NCI-H510A treated with DMSO at 0.1 percent for 48 hours (cell line): ENCODE measurements at regions not wholly inside any gene's neighbourhood (a gene's known extent, or its start where the extent isn't known, plus 50 kb on each side); places are given as distances from the start of the nearest gene placed in this dataset.

Experiments
- DNase-seq: peaks from one replicate; lab custom pipeline; 2025; lab: John Stamatoyannopoulos, UW

GRCh38 chr5:142474431-142475094 is 149.7 kb upstream of the SPRY4 start:
- no peak for DNase-seq

DNA sequence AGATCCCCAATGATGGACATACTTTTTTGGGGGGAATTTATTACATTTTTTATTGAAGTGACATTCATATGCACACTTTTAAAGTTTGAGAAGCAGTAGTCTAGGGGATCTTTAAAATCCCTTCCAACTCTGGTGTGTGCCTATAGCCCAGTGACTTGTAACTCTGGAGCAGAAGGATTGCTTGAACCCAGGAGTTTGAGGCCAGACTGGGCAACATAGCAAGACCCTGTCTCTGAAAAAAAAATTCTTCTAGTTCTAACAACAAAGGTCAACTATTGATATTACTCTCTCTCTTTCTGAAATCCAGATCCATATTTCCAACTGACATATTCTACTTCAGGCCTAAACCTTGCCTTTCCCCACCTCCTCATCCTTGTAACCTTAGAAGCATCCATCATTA is 148.2 kb upstream of the SPRY4 start:
- no peak for DNase-seq

- no peak for DNase-seq
These were observed 147.6 kb upstream of the SPRY4 start for GRCh38 chr5:142472306-142472951.

DNA sequence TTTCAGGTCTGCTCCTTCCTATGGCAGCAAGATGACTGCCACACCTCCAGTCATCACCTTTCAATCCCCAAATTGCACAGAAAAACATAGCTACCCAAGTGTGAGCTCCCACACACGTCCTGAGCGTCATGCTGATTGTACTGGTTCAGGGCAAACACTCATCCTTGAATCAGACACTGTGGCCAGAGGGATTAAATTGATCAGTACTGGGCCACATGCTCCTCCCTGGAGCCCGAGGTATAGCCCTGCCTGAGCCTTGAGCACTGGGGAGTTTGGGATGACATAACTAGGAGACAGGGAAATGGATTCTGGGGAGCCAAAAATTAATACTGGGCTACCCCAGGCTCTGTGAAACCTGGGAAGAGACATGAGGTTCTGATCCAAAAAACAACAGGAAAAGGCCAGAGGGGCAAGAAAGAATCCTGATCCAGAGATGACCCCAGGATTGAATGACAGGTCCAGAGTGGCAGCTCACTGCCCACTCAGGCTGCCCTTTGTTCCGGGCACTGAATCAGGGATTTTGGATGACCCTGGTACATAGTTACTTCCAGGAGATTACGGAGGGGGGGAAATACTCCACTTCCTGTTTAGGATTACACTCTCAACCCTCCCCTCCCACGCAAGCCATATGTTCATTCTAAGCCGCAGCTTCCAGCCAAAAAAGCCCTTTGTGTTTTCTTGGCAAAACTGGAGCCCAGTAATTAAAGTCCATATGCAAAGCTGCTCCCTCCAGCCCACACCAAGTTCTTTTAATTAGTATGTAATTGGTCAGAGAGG is 141.6 kb upstream of the SPRY4 start:
- no peak for DNase-seq

GRCh38 chr5:142465476-142465875 is 140.7 kb upstream of the SPRY4 start:
- no peak for DNase-seq

- no peak for DNase-seq
These were observed 139.1 kb upstream of the SPRY4 start for GRCh38 chr5:142463904-142464303.

- DNase-seq = no peak
These were observed 136.3 kb upstream of the SPRY4 start for GRCh38 chr5:142461028-142461590.

DNA sequence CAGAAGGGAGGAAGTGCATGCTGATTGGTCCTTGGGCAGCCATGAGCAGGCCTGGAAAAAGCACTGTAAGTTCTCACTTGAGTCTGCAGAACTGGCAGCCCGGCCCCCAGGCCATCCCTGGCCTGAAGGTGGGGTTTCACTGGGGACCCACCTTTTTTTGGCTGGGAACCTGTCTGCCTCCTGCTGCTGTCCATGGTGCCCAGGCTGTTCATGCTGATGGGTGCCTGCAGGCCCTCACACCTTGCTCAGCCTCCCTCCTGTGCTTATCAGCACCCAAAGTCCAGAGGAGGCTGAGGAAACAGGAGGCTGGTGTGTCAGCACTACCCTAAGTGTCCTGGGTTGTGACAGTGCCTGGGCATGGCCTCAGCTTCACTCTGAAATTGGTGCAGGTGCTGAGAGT is 134.4 kb upstream of the SPRY4 start:
- no peak for DNase-seq

DNA sequence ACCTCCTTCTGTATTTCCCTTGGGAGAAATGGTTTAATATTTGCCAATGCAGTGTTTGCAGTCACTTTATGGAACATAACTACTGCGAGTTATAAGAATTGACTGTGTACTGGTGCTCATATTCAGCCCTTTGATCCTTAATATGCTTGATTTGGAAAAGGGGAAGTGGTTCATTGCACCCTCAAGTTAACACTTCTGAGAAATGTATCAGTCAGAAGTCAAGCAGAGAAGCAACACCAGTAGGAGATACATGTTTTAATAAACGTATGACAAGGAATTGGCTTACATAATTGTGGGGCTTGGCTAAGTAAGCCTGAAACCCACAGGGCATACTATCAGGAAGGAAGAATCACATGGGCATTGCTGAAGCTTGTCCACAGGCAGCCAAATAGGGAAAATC is 131.0 kb upstream of the SPRY4 start:
- no peak for DNase-seq

DNA sequence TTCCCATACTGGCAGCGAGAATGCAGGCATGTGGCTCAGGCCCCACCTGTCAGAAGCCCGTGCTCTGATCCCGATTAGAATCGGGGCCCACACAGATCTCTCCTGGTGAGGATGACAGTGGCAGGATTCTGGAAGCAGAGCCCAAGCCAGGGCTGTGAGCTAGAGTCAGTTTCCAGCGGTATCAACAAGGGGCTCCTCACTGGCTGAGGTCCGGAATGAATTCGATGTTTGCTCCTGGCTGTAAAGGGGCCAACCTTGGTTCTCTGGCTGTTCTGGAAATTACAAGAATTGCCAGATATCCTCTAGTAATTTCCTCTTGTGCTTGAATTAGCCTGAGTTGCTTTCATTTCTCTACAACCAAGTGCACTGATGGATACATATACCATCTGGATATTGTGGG is 129.1 kb upstream of the SPRY4 start:
- DNase-seq = no peak

DNA sequence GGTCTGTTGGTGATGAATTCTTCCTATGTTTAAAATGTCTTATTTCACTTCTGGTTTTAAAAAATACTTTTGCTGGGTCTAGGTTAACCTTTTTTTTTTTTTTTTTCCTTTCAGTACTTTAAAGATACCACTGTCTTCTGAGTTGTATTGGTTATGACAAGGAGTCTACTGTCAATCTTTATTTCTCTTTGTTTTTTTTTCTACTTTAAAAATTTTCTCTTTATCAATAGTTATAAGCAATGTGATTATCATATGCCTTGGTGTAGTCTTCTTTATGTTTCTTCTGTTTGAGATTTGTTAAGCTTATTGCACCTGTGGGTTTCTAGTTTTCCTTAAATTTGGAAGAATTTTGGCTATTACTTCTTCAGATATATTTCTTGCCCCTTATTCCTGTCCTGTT is 125.6 kb upstream of the SPRY4 start:
- DNase-seq = no peak

DNA sequence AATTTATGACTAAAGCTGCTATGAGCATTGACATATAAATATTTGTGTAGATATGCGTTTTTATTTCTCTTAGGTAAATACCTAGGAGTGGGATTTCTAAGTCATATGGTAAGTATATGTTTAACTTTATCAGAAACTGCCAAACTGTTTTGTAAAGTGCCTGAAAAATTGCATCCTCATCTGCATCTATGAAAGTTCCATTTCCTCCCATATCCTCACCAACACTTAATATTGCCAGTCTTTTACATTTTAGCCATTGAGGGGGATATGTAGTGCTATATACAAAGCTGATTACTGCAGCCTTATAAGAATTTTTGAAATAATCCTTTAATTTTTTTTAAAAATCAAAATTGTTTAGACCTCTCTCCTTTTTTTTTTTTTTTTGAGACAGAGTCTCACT is 123.1 kb upstream of the SPRY4 start:
- DNase-seq = no peak

DNA sequence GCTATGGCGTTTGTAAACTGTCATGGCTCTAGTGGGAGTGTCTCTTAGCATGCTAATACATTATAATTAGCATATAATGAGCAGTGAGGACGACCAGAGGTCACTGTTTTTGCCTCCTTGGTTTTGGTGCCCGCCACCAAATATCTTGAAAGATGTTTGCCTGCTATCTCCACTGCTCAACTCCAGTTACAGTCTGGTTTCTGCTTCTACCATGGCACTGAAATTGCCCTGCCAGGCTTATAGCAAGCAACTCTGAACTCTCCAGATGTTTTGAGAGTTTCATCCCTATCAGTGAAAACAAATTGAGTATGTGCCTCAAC is 122.1 kb upstream of the SPRY4 start:
- no peak for DNase-seq

DNA sequence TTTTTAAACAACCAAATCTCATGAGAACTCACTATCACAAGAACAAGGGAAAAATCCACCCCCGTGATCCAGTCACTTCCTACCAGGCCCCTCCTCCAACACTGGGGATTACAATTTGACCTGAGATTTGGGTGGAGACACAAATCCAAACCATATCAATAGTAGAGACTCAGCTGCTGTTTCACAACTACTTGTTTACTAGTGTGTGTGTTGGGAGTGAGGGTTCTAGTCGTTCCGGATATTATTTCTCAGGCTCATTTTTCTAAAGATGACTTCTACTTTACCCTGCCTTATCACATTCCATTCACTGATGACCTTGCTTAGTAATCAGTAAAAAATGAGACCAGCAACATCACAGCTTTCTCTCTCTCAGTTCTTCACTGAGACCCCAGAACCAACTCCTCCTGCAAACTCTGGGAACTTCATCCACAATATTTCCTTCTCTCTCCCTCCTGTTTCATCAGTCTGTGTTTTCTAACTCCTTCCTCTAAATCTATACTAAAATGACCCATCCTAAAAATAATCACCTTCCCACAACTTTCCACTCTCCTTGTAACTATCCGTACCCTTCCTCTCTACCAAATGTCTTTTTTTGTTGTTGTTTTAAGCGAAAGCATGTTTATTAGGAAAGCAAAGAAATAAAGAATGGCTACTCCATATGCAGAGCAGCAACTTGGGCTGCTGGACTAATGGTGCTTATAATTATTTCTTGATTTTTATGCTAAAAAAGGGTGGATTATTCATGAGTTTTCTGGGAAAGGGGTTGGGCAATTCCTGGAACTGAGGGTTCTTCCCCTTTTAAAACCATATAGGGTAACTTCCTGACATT is 121.5 kb upstream of the SPRY4 start:
- DNase-seq = no peak

DNA sequence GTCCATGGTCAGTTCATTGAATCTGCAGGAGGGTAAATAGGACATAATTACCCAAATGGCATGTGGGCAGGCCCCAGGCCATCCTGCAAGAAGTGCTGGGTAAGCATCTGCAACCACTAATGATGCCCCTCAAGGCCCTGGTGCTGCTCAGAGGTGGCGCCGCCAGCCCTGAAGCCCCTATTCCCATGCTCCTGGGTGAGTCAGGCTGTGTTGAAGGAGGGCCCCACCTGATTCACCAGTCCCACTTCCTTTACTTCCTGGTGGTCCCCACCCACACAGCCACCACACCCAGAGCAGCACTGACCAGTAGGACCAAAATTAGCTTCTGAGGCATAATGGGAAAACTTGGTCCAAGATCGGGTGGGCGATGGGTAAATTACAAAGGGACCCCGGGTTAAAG is 120.4 kb upstream of the SPRY4 start:
- DNase-seq = no peak

GRCh38 chr5:142441616-142442015 is 116.8 kb upstream of the SPRY4 start:
- DNase-seq = no peak

GRCh38 chr5:142439207-142439860 is 114.5 kb upstream of the SPRY4 start:
- no peak for DNase-seq

DNA sequence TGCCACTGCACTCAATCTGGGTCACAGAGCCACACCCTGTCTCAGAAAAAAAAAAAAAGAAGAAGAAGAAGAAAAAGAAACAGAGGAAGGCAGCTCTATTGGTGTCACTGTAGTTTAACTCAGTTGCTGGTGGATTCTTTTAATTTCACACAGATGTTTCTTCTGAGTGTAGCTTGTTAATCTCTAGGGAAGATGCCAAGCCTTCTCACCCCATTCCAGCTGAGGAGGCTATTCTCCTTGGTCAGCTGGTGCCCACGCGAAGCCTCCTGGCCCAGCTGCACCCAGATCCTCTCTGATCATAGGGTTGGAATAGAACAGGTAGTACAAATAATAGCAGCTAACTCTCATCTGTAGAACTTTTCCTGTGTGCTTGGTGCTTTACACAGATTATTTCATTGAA is 113.8 kb upstream of the SPRY4 start:
- no peak for DNase-seq

GRCh38 chr5:142437563-142437962 is 112.7 kb upstream of the SPRY4 start:
- DNase-seq = no peak

DNA sequence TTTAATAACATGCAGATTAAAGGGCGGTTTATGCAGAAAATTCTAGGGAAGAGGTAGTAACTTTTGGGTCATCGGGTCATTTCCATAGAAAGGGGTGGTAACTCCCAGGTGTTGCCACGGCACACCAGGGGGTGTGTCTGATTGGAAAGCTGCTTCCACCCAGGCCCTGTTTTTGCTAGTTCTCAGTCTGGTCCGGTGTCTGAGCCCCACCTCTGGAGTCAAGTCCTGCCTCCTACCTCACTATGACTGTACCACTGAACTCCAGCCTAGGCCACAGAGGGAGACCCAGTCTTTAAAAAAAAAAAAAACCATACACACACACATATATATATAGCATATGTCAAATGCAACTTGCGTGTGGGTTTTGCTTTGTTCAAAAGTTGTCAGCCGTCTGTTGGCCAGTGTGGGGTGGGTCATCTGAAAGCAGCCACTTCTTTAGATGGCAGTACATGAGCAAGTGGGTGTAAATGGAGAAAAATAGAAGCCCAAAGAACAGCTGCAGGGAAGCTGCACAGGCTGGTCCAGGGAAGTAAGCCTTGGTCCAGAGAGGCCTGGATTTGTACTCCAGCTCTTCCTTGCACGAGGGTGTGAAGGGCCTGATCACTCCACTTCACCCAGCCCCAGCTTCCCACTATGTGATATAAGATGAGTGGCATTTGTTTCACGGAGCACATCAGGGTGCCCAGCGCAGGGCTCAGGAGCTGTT is 110.7 kb upstream of the SPRY4 start:
- DNase-seq = no peak

GRCh38 chr5:142434322-142434612 is 109.4 kb upstream of the SPRY4 start:
- DNase-seq = no peak
